Globus pallidus (tissue), 1 donor: ENCODE measurements at regions not wholly inside any gene's neighbourhood (a gene's known extent, or its start where the extent isn't known, plus 50 kb on each side); places are given as distances from the start of the nearest gene placed in this dataset.

Experiments used
- DNase-seq: peaks from one replicate; pipeline ENCODE4 v3.0.0-alpha.2; 2015; ENCODE audit warnings: low spot score

- no peak for DNase-seq
Measured at GRCh38 chr19:30171138-30171635, 201.0 kb upstream of the ZNF536 start.

- DNase-seq, result no peak
Measured at GRCh38 chr19:30171795-30172612, 200.2 kb upstream of the ZNF536 start.

- no peak for DNase-seq
Measured at GRCh38 chr19:30172613-30173242, 199.5 kb upstream of the ZNF536 start.

- no peak for DNase-seq
Measured at GRCh38 chr19:30173593-30174356, 198.4 kb upstream of the ZNF536 start.

- no peak for DNase-seq
Measured at GRCh38 chr19:30174357-30174645, 197.9 kb upstream of the ZNF536 start.

- DNase-seq, result no peak
Measured at GRCh38 chr19:30174791-30175190, 197.4 kb upstream of the ZNF536 start.

GRCh38 chr19:30175987-30176386 is 196.2 kb upstream of the ZNF536 start:
- no peak for DNase-seq

- no peak for DNase-seq
Measured at GRCh38 chr19:30178721-30179402, 193.3 kb upstream of the ZNF536 start.

GRCh38 chr19:30180691-30181090 is 191.5 kb upstream of the ZNF536 start:
- no peak for DNase-seq

GRCh38 chr19:30183807-30184490 is 188.2 kb upstream of the ZNF536 start:
- DNase-seq, result no peak

GRCh38 chr19:30202060-30202600 is 170.1 kb upstream of the ZNF536 start:
- DNase-seq, result no peak

- no peak for DNase-seq
Measured at GRCh38 chr19:30204721-30205120, 167.5 kb upstream of the ZNF536 start.

GRCh38 chr19:30206187-30206586 is 166.0 kb upstream of the ZNF536 start:
- DNase-seq, result no peak

- no peak for DNase-seq
Measured at GRCh38 chr19:30207357-30207756, 164.8 kb upstream of the ZNF536 start.

- no peak for DNase-seq
Measured at GRCh38 chr19:30208436-30209060, 163.6 kb upstream of the ZNF536 start.

GRCh38 chr19:30209617-30210600 is 162.3 kb upstream of the ZNF536 start:
- no peak for DNase-seq

GRCh38 chr19:30212574-30212973 is 159.6 kb upstream of the ZNF536 start:
- DNase-seq, result no peak

GRCh38 chr19:30214651-30215051 is 157.5 kb upstream of the ZNF536 start:
- DNase-seq, result no peak

- no peak for DNase-seq
Measured at GRCh38 chr19:30215248-30215647, 156.9 kb upstream of the ZNF536 start.

GRCh38 chr19:30216453-30216852 is 155.7 kb upstream of the ZNF536 start:
- no peak for DNase-seq
